ENCODE measurements at regions not wholly inside any gene's neighbourhood (a gene's known extent, or its start where the extent isn't known, plus 50 kb on each side); places are given as distances from the start of the nearest gene placed in this dataset.

DNA sequence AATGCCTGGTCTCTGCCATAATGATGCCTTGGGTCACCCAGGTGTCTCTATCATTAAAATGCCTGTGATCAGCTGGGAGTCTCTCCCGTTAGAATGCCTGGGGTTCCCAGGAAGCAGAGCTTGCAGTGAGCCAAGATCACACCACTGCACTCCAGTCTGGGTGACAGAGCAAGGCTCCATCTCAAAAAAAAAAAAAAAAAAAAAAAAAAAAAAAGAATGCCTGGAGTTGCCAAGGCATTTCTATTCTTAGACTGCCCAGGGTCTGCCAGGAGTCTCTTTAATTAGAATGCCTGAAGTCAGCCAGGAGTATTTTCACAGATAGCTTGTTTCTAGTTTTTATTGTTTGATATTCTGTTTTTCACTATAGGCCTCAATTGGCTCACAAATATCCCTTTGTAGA, 1552.5 kb downstream of the UQCRFS1 start:
- TF ChIP-seq ZNF138 (tag by site-specific recombination; IDR thresholded peaks at IDR 0.05; ENCODE audit: borderline replicate concordance) (no peak), ZNF596 (tag by site-specific recombination; IDR thresholded peaks at IDR 0.05) (no peak)
- TF ChIP-seq, protein P1, sequence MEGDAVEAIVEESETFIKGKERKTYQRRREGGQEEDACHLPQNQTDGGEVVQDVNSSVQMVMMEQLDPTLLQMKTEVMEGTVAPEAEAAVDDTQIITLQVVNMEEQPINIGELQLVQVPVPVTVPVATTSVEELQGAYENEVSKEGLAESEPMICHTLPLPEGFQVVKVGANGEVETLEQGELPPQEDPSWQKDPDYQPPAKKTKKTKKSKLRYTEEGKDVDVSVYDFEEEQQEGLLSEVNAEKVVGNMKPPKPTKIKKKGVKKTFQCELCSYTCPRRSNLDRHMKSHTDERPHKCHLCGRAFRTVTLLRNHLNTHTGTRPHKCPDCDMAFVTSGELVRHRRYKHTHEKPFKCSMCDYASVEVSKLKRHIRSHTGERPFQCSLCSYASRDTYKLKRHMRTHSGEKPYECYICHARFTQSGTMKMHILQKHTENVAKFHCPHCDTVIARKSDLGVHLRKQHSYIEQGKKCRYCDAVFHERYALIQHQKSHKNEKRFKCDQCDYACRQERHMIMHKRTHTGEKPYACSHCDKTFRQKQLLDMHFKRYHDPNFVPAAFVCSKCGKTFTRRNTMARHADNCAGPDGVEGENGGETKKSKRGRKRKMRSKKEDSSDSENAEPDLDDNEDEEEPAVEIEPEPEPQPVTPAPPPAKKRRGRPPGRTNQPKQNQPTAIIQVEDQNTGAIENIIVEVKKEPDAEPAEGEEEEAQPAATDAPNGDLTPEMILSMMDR (tag by site-specific recombination; IDR thresholded peaks at IDR 0.05), result no peak
